Loucy (cell line): ENCODE measurements at regions not wholly inside any gene's neighbourhood (a gene's known extent, or its start where the extent isn't known, plus 50 kb on each side); places are given as distances from the start of the nearest gene placed in this dataset.

ENCODE experiments used
- CTCF ChIP-seq: fragments of 200-600 bp; sonication (generic); conservative IDR thresholded peaks from 2 replicates; pipeline ENCODE4 v1.5.1; 2014; ENCODE audit warnings: mild to moderate bottlenecking, antibody characterized with exemption, low read length
- EZH2phosphoT487 ChIP-seq: fragments of 200-600 bp; IDR thresholded peaks from 2 replicates; pipeline ENCODE4 v1.6.1; 2018; ENCODE audit warnings: antibody characterized with exemption, mild to moderate bottlenecking, moderate library complexity, borderline replicate concordance

GRCh38 chr14:98014851-98015615, 1217.9 kb downstream of the VRK1 start:
- no peak for TF ChIP-seq CTCF
- TF ChIP-seq EZH2phosphoT487, result no peak
